ENCODE measurements at regions not wholly inside any gene's neighbourhood (a gene's known extent, or its start where the extent isn't known, plus 50 kb on each side); places are given as distances from the start of the nearest gene placed in this dataset.
"Not testable (repeated sequence)": the region's sequence is repeated elsewhere in the genome, so short reads cannot be mapped to it uniquely, and the experiment has no call there.

GRCh38 chr3:110504401-110504800 is 567.2 kb upstream of the NECTIN3 start:
- H3K27me3 ChIP-seq (ENCODE audit: insufficient read depth, low read depth, severe bottlenecking), result no peaks in the 10 kb centered on the region

DNA sequence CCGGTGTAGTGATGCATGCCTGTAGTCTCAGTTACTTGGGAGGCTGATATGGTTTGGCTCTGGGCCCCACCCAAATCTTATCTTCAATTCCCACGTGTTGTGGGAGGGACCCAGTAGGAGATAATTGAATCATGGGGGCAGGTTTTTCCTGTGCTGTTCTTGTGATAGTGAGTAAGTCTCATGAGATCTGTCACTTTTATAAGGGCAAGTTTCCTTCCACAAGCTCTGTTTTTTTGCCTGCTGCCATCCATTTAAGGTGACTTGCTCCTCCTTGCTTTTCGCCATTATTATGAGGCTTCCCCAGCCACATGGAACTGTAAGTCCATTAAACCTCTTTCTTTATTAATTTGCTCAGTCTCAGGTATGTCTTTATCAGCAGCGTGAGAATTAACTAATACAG is 566.7 kb upstream of the NECTIN3 start:
- Histone ChIP-seq H3K27ac (no peak overlapping the region), H3K27me3 (ENCODE audit: insufficient read depth, low read depth, severe bottlenecking) (no peaks in the 10 kb centered on the region), H3K4me3 (ENCODE audit: low read depth, low read length) (no peak overlapping the region), H3K36me3 (no peaks in the 10 kb centered on the region), H3K9me3 (ENCODE audit: severe bottlenecking) (no peaks in the 10 kb centered on the region)
- no peak for DNase-seq
- no peak for TF ChIP-seq CTCF (IDR thresholded peaks at IDR 0.05; ENCODE audit: low read depth, low read length)

More at GRCh38 chr3:110504401-110504800, 567.2 kb upstream of the NECTIN3 start:
- H3K4me3 ChIP-seq (ENCODE audit: low read depth, low read length), result no peak overlapping the region
- H3K36me3 ChIP-seq, result no peaks in the 10 kb centered on the region
- no peak for DNase-seq
- H3K27ac ChIP-seq, result no peak overlapping the region
- TF ChIP-seq CTCF (IDR thresholded peaks at IDR 0.05; ENCODE audit: low read depth, low read length), result no peak
- no peaks in the 10 kb centered on the region for H3K9me3 ChIP-seq (ENCODE audit: severe bottlenecking)

- Histone ChIP-seq H3K27ac (no peak overlapping the region), H3K36me3 (no peaks in the 10 kb centered on the region), H3K9me3 (ENCODE audit: severe bottlenecking) (no peaks in the 10 kb centered on the region), H3K27me3 (ENCODE audit: insufficient read depth, low read depth, severe bottlenecking) (no peaks in the 10 kb centered on the region), H3K4me3 (ENCODE audit: low read depth, low read length) (no peak overlapping the region)
- TF ChIP-seq CTCF (IDR thresholded peaks at IDR 0.05; ENCODE audit: low read depth, low read length), result no peak
- no peak for DNase-seq
Observed at GRCh38 chr3:110506890-110507289, 564.7 kb upstream of the NECTIN3 start.

DNA sequence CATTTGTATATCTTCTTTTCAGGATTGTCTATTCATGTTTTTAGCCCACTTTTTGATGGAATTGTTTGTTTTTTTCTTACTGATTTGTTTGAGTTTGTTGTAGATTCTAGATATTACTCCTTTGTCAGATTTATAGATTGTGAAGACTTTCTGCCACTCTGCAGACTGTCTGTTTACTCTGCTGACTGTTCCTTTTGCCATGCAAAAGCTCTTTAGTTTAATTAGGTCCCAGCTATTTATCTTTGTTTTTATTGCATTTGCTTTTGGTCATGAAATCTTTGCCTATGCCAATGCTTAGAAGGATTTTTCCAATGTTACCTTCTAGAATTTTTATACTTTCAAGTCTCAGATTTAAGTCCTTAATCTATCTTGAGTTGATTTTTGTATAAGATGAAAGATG is 564.0 kb upstream of the NECTIN3 start:
- H3K27ac ChIP-seq; DNase-seq; H3K9me3 ChIP-seq (ENCODE audit: severe bottlenecking); H3K36me3 ChIP-seq; H3K27me3 ChIP-seq (ENCODE audit: insufficient read depth, low read depth, severe bottlenecking); H3K4me3 ChIP-seq (ENCODE audit: low read depth, low read length): not testable (repeated sequence)

GRCh38 chr3:110512961-110513360 is 558.7 kb upstream of the NECTIN3 start:
- Histone ChIP-seq H3K27ac (no peak overlapping the region), H3K4me3 (ENCODE audit: low read depth, low read length) (no peak overlapping the region), H3K36me3 (no peaks in the 10 kb centered on the region), H3K9me3 (ENCODE audit: severe bottlenecking) (no peaks in the 10 kb centered on the region), H3K27me3 (ENCODE audit: insufficient read depth, low read depth, severe bottlenecking) (no peaks in the 10 kb centered on the region)
- no peak for DNase-seq
- no peak for TF ChIP-seq CTCF (IDR thresholded peaks at IDR 0.05; ENCODE audit: low read depth, low read length)

GRCh38 chr3:110518031-110518430 is 553.6 kb upstream of the NECTIN3 start:
- Histone ChIP-seq H3K36me3 (no peaks in the 10 kb centered on the region), H3K9me3 (ENCODE audit: severe bottlenecking) (no peaks in the 10 kb centered on the region), H3K27ac (no peak overlapping the region), H3K27me3 (ENCODE audit: insufficient read depth, low read depth, severe bottlenecking) (no peaks in the 10 kb centered on the region), H3K4me3 (ENCODE audit: low read depth, low read length) (no peak overlapping the region)
- TF ChIP-seq CTCF (IDR thresholded peaks at IDR 0.05; ENCODE audit: low read depth, low read length), result no peak
- DNase-seq, result no peak

All from WERI-Rb-1 (cell line).